B cell (primary cell): ENCODE measurements at regions not wholly inside any gene's neighbourhood (a gene's known extent, or its start where the extent isn't known, plus 50 kb on each side); places are given as distances from the start of the nearest gene placed in this dataset.

Source experiments
- ATAC-seq: fragments of 200-7000 bp; cut with Tn5 transposase; one replicate; pipeline ENCODE4 v1.10.0; 2021; ENCODE audit warnings: low read depth, mild to moderate bottlenecking, moderate number of reproducible peaks, moderate library complexity
- CTCF ChIA-PET: fragments of 350-600 bp; sonication (Branson Sonifier 250); formaldehyde crosslinking; loops from one replicate; lab custom pipeline; 2021; ENCODE audit warnings: antibody characterized with exemption, inconsistent platforms; lab: Charles Lee
- POLR2A ChIA-PET: fragments of 350-600 bp; sonication (Branson Sonifier 250); formaldehyde crosslinking; loops from one replicate; lab custom pipeline; 2021; ENCODE audit warnings: antibody characterized with exemption; lab: Charles Lee
- DNase-seq: peaks from one replicate; pipeline ENCODE4 v3.0.0; 2013
- H2AFZ ChIP-seq: 2 replicates; pipeline ENCODE4 v1.6.1; 2012; ENCODE audit warnings: mild to moderate bottlenecking, low read depth, low read length; ENCODE audit not compliant: insufficient read depth, poor library complexity, severe bottlenecking
- H3K27ac ChIP-seq, 2 donors: 1 replicate in 1 of 2; 2 replicates in 1 of 2; pipeline ENCODE4 v1.5.1; 2012 to 2013; ENCODE audit warnings: low read length in 2 of 2, mild to moderate bottlenecking in 2 of 2, moderate library complexity in 1 of 2
- H3K27me3 ChIP-seq, 4 experiments: fragments of 200-600 bp in 1 of 4; sonication (generic) in 1 of 4; replicated peaks in 1 of 4; 1 replicate in 2 of 4; 2 replicates in 2 of 4; pipeline versions ENCODE4 v1.6.1 to v1.7.0; 2013 to 2016; ENCODE audit warnings: low read length in 3 of 4, mild to moderate bottlenecking in 2 of 4, mixed read lengths in 1 of 4, moderate library complexity in 1 of 4; ENCODE audit not compliant: insufficient read depth in 4 of 4, control insufficient read depth in 3 of 4; ENCODE audit errors: control extremely low read depth in 1 of 4
- H3K36me3 ChIP-seq, 2 experiments: replicated peaks in 1 of 2; 1 replicate in 1 of 2; 2 replicates in 1 of 2; pipeline versions ENCODE4 v1.6.1 to v1.7.1; 2013; ENCODE audit warnings: low read length in 1 of 2; ENCODE audit not compliant: insufficient read depth in 2 of 2, control insufficient read depth in 1 of 2; ENCODE audit errors: control extremely low read depth in 1 of 2, extremely low read depth in 1 of 2
- H3K4me1 ChIP-seq, 2 donors: fragments of 200-600 bp in 1 of 2; sonication (generic) in 1 of 2; 1 replicate in 1 of 2; 2 replicates in 1 of 2; pipeline versions ENCODE4 v1.5.1 to v1.6.1; 2013 to 2017; ENCODE audit warnings: low read length in 2 of 2; ENCODE audit not compliant: control insufficient read depth in 2 of 2, insufficient read depth in 2 of 2
- H3K4me2 ChIP-seq: replicated peaks from 2 replicates; pipeline ENCODE3; 2012; ENCODE audit warnings: mild to moderate bottlenecking, low read depth, low read length; ENCODE audit not compliant: poor library complexity, severe bottlenecking
- H3K4me3 ChIP-seq, 5 experiments: fragments of 200-600 bp in 1 of 5; sonication (generic) in 1 of 5; 1 replicate in 3 of 5; 2 replicates in 2 of 5; pipeline versions ENCODE4 v1.5.1 to v1.7.0; 2011 to 2016; ENCODE audit warnings: low read length in 4 of 5, mild to moderate bottlenecking in 4 of 5, low read depth in 2 of 5, control low read depth in 1 of 5, moderate library complexity in 1 of 5; ENCODE audit not compliant: insufficient read depth in 1 of 5; ENCODE audit errors: control extremely low read depth in 1 of 5, extremely low read depth in 1 of 5
- H3K79me2 ChIP-seq: fragments of 200-600 bp; sonication (generic); one replicate; pipeline ENCODE4 v1.6.0; 2016; ENCODE audit warnings: low read length; ENCODE audit not compliant: control insufficient read depth, insufficient read depth
- H3K9ac ChIP-seq: fragments of 200-600 bp; sonication (generic); 2 replicates; pipeline ENCODE4 v1.6.1; 2017; ENCODE audit warnings: mild to moderate bottlenecking, low read length, moderate library complexity
- H3K9me3 ChIP-seq, 3 donors: one replicate each; pipeline versions ENCODE4 v1.6.1 to v1.7.1; 2013; ENCODE audit warnings: low read length in 2 of 3; ENCODE audit not compliant: control insufficient read depth in 2 of 3, insufficient read depth in 1 of 3; ENCODE audit errors: control extremely low read depth in 1 of 3
- H4K20me1 ChIP-seq: 2 replicates; pipeline ENCODE4 v1.6.0; 2012; ENCODE audit warnings: mild to moderate bottlenecking, low read length; ENCODE audit not compliant: insufficient read depth, control insufficient read depth, poor library complexity, severe bottlenecking
- H3K27ac Mint-ChIP-seq: one replicate; pipeline ENCODE4 v1.8.0; 2021; ENCODE audit warnings: mixed read lengths
- H3K27me3 Mint-ChIP-seq: one replicate; pipeline ENCODE4 v1.8.0; 2021; ENCODE audit warnings: mixed read lengths
- H3K4me1 Mint-ChIP-seq: one replicate; pipeline ENCODE4 v1.8.0; 2021; ENCODE audit warnings: mixed read lengths
- H3K4me3 Mint-ChIP-seq: one replicate; pipeline ENCODE4 v1.8.0; 2021; ENCODE audit warnings: mixed read lengths
- H3K9me3 Mint-ChIP-seq: one replicate; pipeline ENCODE4 v1.8.0; 2022; ENCODE audit warnings: mixed read lengths; ENCODE audit not compliant: insufficient read depth
- CTCF ChIP-seq: fragments of 200-600 bp; IDR thresholded peaks from one replicate; pipeline ENCODE4 v1.8.0; 2022; ENCODE audit warnings: antibody characterized with exemption, mild to moderate bottlenecking
- EZH2 ChIP-seq: IDR thresholded peaks from 2 replicates; pipeline ENCODE4 v1.6.1; 2012; ENCODE audit warnings: borderline replicate concordance, low read depth, mild to moderate bottlenecking, moderate library complexity, low read length; ENCODE audit not compliant: insufficient read depth, poor library complexity, severe bottlenecking
- WGBS: methylation state at CpG from one replicate; pipeline ENCODE4 v1.1.5; 2013; ENCODE audit warnings: missing lambda C conversion rate; ENCODE audit not compliant: insufficient coverage; 5-methylcytosine and 5-hydroxymethylcytosine counted together
- intact Hi-C: fragments of 100-400 bp; cut with micrococcal nuclease; formaldehyde crosslinking; loops from one replicate; pipeline ENCODE4 v1.10.0; 2022

GRCh38 chr10:113350311-113351040 lies 202.4 kb upstream of the HABP2 start:
- Histone ChIP-seq H3K79me2 (no peaks in the 10 kb centered on the region), H3K9ac (no peak overlapping the region), H2AFZ (no peak overlapping the region), H3K9me3 (no peaks in the 10 kb centered on the region), H3K36me3 (no peaks in the 10 kb centered on the region), H3K4me1 (no peaks in the 10 kb centered on the region), H3K4me3 (no peak overlapping the region), H3K27ac (no peak overlapping the region), H3K27me3 (no peaks in the 10 kb centered on the region), H4K20me1 (no peaks in the 10 kb centered on the region), H3K4me2 (no peak overlapping the region)
- DNase-seq (no peak), ATAC-seq (no peak)
- intact Hi-C loops: no loop called here
- ChIA-PET CTCF (no interaction called here), POLR2A (no interaction called here)
- Mint-ChIP-seq H3K4me3 (no peak overlapping the region), H3K27me3 (no peaks in the 10 kb centered on the region), H3K4me1 (no peaks in the 10 kb centered on the region), H3K27ac (no peak overlapping the region), H3K9me3 (no peaks in the 10 kb centered on the region)
- no peak for TF ChIP-seq CTCF
- TF ChIP-seq EZH2: no peak
- WGBS: 100% methylated on average over 3 of the region's 11 CpGs

- Mint-ChIP-seq H3K4me3 (no peak overlapping the region), H3K27me3 (peaks cover 5% of the 10 kb centered on the region), H3K9me3 (no peaks in the 10 kb centered on the region), H3K27ac (no peak overlapping the region), H3K4me1 (no peaks in the 10 kb centered on the region)
- DNase-seq (no peak), ATAC-seq (no peak)
- no peaks in the 10 kb centered on the region for H3K9me3 ChIP-seq
- ChIA-PET CTCF (no interaction called here), POLR2A (no interaction called here)
- H4K20me1 ChIP-seq: no peaks in the 10 kb centered on the region
- H2AFZ ChIP-seq: no peak overlapping the region
- no peaks in the 10 kb centered on the region for H3K27me3 ChIP-seq
- TF ChIP-seq CTCF: no peak
- no peak for TF ChIP-seq EZH2
- no peaks in the 10 kb centered on the region for H3K79me2 ChIP-seq
- H3K4me1 ChIP-seq: no peaks in the 10 kb centered on the region
- no peak overlapping the region for H3K4me3 ChIP-seq
- no CpG with 5 or more reads among the region's 3 CpGs for WGBS
- intact Hi-C loops: no loop called here
- no peak overlapping the region for H3K4me2 ChIP-seq
- H3K9ac ChIP-seq: no peak overlapping the region
- H3K36me3 ChIP-seq: no peaks in the 10 kb centered on the region
- H3K27ac ChIP-seq: no peak overlapping the region
Observed at GRCh38 chr10:113354711-113355110, 198.1 kb upstream of the HABP2 start.
